CD4-positive, alpha-beta T cell treated with Interleukin-6 for 4 hours (primary cell): ENCODE measurements at regions not wholly inside any gene's neighbourhood (a gene's known extent, or its start where the extent isn't known, plus 50 kb on each side); places are given as distances from the start of the nearest gene placed in this dataset.
"Not testable (repeated sequence)": the region's sequence is repeated elsewhere in the genome, so short reads cannot be mapped to it uniquely, and the experiment has no call there.

Source experiments
- DNase-seq: peaks from one replicate; pipeline ENCODE4 v3.0.0-alpha.2; 2020; ENCODE audit warnings: mixed read lengths

DNA sequence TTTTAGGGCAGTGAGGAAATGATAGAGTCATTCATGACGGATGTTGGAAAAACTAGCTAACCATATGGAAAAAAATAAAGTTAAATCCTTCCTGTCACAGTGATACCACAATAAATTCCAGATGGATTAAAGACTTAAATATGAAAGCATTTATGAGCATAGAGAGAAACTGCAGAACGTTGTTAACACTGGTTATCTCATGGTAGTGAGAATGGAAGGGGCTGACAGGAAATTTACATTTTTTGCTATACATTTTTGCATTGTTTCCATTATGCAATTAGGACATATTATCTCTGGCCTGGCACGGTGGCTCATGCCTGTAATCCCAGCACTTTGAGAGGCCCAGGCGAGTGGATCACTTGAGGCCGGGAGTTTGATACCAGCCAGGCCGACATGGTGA, 130.5 kb upstream of the VOPP1 start:
- DNase-seq, result not testable (repeated sequence)

DNA sequence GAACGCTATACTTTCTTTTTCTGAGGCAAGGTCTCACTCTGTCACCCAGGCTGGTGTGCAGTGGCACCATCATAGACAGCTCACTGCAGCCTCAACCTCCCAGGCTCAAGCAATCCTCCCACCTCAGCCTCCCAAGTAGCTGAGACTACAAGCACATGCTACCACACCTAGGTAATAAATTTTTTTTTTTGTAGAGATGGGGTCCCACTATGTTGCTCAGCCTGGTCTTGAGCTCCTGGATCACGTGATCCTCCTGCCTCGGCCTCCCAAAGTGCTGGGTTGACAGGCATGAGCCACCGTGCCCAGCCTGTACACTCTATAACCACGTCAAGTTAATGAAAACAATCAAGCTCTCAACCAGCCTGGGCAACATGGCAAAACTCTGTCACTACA, 127.1 kb upstream of the VOPP1 start:
- not testable (repeated sequence) for DNase-seq

DNA sequence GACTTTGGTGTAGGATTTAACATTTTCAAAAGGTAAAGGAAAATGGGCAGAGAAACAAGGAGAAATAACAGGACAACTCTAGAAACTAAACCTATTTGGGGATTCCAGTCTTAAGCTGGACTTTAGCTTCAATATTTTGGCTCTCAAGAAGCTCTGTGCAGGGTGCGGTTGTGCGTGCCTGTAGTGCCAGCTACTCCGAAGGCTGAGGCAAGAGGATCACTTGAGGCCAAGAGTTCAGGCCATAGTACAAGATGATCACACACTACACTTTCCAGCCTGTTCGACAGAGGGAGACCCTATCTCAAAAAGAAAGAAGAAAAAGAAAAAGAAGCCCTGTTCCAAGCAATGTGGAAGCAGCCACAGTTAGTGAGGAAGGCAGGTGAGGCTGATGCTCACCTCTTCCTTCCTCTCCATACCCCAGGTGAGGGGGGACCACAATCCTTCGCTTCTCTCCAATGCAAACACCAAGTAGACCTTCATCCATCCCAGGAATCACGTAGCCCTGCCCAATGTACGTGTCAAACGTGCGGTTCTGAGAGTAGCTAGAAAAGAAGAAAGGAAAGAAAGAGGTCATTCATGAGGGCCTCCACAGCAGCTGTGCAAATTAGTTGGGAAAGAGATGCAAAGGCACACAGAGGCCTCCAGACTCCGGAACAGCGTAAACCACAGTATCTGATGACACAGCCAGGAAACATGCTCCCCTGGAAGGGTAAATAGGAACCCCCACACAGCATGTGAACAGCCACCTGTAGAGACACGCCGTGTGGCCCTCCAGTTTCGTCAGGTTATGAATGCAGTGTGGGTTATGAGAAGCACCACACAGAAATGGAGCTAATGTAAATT, 126.5 kb upstream of the VOPP1 start:
- DNase-seq, result not testable (repeated sequence)

DNA sequence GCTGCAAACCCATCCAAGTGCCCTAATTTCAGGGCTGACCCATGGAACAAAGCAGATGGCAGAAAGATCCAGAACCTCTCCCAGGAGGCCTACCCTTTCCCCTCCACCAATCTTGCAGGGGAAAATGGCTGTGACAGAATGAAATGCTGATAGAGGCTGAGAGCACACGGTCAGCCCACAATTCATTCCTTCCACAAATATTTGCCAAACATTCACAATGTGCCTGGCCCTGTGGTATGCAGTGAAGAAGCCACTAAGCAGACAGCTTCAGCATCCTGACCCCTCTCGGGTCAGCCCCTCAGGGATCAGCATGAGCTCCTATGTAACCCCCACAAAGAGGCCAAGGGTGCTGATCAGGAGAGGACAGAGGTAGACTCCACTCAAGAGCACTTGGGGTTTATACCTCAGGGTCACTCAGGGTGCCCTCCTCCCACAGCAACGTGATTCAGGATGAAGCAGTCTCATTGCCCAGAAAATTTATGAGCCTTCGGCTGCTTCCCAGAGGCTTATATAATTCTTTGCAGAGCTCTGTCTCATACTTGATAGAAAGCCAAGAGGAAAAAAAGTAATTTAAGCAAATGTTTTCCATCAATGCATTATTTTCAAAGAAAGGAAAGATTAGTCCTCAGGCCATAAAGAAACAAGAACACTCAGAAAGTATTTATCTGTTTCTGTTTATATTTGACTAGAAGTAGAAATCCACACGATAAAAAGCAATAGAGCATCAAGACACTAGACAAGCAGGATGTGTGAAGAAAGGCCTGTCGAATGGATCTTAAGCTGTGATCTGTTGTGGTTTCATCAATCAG, 123.8 kb upstream of the VOPP1 start:
- DNase-seq, result not testable (repeated sequence)

DNA sequence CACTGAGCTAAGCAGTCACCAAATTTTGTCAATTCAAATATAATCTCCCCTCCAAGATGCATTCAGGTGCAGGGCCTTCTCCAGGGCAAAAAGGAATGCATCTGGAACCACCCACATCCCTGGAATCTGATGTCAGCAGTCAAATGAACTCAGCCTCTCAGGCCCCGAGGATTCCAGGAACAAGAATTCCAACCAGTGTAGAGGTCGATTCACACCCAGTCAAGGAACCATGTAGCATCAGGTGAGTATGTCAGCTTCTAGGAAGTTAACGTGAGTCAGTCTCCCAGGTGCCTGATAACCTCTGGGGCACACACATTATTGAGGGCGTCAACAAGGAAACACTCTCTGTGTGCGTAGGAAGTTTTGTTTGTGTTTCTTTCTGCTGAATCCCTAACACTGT, 122.2 kb upstream of the VOPP1 start:
- not testable (repeated sequence) for DNase-seq

DNA sequence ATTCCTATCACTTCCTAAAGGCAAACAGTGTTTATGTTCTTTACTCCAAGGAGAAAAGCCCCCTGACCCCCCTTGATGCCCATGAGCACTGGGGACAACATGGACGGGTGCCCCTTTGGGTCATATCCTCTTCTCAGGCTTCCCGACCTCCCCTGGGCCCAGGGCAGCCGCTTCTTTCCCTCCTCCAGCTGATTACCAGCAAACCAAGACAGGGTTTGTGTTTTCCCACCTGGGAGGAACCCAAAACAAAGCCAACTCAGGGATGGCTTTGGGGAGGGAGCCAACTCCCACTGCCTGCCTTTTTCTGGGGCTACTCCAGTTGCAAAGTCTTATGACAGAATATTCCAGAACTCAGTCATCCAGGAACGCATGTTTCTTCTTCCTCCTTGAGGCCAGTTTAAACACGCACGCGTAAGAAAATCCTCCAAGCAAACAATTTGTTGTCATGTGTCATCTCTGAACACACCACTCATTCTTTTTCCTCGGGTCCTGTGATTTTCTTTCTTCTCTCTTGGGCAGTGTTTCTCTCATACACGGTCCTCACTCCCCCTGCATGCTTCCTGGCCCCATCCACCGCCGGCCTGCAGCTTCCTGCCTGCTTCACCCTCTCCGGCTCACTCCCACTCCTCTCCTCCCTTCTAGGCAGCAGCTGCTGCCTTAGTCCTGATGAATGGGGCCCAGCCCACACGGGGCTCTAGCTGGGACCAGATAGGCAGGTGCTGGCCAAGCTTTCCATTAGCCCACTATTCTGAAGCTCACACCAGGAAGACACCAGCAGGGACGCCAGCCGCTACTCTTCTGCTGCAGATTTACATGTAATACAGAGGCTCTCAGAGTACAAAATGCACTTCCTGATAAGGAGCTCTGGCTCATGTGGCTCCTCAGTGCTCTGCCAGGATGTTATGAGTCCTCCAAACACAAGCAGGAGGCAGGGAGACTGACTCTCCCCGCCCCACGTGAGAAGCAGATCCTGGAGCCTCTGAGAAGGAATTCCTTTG, 116.7 kb upstream of the VOPP1 start:
- DNase-seq, result not testable (repeated sequence)

DNA sequence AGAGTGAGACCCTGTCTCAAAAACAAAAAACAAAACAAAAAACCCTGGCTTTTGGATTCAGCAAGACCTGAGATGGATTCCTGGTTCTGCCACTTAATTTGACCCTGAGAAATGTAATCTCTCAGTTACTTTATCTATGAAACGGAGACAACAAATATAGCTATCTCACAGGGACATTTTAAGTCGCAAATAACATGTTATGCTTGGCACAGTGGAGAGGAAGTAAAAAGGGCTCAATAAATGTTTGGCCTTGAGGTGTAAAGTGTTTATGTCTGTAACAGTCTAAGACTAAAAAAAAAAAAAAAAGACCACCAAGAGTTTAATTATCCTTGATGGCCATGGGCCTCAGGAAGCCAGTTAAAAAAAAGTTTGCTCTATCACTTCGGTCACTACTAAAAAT, 116.0 kb upstream of the VOPP1 start:
- DNase-seq, result not testable (repeated sequence)

DNA sequence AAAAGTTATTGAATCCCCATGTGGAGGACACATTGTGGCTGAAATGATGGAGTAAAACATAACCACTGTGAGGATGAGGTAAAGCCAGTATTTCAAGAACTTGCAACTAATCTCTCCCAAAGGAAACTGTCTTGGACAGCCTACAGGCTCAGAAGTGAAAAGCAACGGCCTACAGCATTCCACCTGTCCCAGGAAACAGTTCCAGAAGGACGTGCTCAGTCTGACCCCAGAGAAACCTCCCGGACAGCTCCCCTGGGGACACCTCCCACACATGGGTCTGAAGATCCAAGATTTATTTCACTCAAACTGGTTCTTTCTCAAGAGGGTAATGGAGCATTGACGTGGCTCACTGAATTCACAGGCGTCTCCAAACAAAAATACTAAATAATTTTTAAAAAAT, 115.0 kb upstream of the VOPP1 start:
- DNase-seq, result not testable (repeated sequence)

DNA sequence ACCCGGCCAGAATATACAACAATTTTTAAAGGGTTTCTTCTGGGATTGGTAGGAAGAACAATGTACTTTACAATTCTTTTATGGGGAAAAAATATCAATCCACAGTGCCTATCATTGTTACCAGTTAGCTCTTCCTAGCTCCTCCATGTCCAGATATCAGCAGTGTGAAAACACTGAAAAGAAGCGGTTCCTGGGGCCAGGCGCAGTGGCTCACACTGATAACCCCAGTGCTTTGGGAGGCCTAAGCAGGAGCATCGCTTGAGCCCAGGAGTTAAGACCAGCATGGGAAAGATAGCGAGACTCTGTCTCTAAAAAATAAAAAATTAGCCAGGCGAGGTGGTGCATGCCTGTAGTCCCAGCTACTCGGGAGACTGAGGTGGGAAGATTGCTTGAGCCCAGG, 114.5 kb upstream of the VOPP1 start:
- DNase-seq, result not testable (repeated sequence)

DNA sequence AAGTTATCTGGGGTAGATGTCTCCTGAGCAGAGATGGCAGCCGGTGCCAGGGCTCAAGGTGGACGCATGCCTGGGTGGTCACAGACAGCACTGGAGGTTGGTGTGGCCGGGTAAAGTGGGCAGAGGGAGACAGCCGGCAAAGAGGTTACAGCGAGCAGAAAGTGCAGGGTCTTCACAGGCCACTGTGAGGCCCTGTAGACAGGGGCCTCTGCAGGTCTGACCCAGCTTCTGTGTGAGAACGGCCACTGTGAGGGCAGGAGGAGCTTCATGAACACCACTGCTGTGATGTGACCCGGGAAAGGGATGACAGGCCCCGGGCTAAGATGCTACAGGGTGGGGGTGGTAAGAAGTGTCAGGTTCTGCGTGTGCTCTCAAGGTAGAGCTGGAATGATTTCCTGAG, 111.2 kb upstream of the VOPP1 start:
- DNase-seq, result not testable (repeated sequence)

DNA sequence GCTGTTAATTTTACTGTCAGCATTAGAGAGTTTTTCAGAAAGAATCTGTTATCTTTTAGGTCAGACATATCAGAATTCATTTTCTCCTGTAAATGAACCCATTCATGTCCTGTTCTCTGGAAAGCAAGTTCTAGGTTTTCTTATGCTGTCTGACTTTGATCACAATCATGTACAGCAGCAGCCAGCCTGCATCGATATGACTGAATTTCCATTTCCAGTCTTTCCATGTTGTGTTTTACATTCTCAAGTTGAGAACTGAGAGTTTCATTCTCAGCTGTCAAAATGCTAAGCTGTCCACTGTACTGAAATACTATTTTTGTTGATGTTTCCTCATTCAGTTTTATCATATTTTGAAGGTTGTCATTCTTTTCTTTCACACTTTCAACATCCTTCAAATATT, 103.3 kb upstream of the VOPP1 start:
- DNase-seq, result not testable (repeated sequence)

DNA sequence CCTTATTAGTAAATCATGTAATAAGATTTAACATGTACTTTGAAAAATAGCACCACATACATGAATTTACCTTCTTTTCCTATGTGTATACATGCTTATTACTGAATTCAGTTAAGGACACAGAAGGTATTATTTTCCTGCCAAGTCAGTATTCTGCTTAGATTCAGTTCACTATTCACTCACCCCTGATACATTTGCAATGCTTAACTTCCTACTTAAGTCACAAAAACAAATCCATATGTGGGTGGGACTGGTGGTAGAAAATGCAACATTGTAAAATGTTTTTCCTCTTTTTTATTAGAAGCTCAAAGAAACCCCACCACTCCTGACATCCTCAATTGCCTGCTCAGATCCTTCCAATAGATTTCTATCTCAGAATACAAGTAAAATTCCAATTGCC, 101.2 kb upstream of the VOPP1 start:
- DNase-seq, result not testable (repeated sequence)

DNA sequence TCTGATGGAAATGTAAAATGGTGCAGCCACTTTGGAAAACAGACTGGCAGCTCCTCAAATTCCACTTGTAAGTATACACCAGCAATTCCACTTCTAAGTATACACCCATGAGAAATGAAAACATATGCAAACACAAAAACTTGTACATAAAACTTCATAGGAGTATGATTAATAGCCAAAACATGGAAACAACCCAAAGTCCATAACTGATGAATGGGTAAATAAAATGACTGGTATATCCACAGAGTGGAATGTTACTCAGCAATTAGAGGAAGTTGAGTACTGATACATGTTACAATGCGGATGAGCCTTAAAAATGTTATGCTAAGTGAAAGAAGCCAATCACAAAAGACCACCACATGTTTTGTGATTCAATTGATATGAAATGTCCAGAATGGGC, 99.8 kb upstream of the VOPP1 start:
- not testable (repeated sequence) for DNase-seq

DNA sequence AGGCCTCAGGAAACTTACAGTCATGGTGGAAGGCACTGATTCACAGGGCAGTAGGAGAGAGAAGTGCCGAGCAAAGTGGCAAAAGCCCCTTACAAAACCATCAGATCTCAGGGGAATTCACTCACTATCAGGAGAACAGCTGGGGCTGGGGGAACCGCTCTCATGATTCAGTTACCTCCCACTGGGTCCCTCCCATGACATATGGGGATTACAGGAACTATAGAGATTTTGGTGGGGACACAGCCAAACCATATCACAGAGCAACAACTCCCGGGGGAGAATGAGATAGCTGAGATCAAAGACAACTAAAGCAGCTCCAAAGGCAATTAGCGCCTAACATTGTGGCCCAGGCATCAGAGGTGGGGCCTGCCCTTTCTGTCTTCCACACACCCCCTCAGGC, 85.4 kb upstream of the VOPP1 start:
- no peak for DNase-seq

DNA sequence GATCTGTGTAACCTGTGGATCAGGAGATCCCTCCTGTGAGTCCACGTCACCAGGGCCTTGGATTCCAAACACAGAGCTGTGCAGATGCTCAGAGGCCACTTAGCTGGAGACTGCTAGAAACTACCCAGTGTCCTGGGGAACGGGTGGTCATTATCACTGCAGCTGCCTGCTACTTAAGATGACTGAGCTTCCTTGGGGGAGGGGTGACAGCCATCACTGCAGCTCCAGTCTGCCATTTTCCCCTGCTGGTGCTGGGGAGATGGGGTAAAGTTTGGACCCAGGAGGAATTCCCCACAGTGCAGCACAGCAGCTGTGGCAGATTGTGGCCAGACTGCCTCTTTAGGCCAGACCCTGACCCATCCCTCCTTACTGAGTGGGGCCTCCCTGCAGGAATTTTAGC, 78.8 kb upstream of the VOPP1 start:
- DNase-seq, result no peak

DNA sequence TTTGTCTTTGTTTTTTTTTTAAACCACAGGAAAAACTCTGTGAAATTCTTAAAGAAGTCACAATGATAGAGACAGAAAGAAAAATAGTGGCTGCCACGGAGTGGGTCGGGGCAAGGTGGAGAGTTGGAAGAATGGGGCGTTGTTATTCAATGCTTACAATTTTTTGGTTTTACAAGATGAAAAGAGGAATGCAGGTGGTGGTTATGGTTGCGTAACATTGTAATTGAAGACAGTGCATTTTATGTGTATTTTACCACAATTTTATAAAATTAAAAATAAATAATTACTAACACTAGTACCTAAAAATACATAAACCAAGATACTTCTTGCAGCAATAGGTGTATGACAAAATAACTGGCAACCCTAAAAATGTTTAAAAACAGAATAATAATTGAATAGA, 76.9 kb upstream of the VOPP1 start:
- no peak for DNase-seq

DNA sequence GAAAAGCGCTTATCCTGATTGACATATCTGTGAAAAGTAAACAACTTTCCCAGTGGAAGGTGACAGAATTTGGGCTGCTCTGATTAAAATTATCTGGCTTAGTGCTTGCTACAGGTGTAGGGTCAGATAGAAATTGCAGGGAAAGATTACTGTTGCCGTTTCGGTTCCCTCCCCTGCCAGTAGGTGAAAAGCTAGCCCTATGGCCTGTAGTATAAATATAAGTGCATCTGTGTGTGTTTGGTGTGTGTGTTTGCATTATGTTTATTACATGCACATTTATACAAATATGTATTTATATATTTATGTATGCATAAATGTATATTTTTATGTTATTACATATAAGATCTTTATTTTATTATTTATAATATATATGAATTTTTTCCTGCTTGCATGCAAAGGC, 72.3 kb upstream of the VOPP1 start:
- no peak for DNase-seq

DNA sequence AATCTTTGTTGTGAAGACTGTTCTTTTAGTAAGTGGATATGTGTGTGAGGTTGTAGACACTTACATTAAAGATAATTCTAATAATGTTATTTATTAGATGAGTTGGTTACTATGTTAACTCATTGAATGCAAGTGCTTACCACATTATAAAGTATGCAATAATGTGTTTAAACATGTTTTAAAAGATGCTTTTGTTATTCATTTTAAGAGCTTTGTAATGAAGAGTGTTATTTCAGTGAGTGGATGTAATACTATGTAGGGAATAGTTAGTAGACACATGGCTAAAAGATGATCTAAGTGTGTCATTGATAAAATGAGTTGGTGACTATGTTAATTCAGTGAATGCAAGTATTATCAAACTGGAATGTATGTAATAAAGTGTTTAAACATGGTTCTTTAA, 70.0 kb upstream of the VOPP1 start:
- no peak for DNase-seq

DNA sequence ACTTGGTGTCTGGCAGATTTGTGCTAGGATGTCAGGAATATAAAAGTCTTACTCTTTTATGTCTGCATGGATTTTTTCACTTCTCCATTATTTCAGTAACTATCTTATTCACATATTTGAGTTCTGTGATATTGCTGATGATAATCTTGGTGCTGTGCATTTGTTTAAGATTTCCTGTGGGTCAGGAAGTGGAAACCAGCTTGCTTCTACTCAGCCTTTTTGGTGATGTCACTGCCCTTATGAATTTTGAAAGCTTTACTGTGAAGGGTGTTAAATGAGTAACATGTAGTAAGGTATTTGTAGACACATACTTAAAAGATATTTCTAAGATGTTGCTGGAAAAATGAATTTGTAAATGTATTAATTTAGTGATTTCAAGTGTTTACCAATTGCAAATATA, 69.5 kb upstream of the VOPP1 start:
- DNase-seq, result peak; percentile 3

DNA sequence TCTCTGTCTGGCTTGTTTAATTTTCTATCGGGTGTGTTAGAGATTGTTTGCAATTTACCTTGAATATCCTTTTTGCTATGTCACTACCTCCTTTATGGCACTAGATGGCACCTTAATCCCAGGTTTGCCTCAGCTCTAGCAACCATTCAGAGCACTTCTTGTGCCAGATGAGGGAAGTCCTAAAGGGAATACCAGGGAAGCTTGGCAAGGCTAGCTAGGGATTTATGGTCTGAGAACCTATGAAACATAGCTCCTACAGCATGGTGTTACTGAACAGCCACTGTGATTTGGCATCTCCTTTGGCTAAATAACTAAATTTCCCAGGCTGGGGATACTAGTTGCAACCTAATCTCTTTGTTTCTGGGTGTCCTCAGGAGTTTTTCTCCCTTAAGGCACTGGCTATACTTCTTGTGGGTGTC, 69.0 kb upstream of the VOPP1 start:
- DNase-seq, result peak; percentile 45

DNA sequence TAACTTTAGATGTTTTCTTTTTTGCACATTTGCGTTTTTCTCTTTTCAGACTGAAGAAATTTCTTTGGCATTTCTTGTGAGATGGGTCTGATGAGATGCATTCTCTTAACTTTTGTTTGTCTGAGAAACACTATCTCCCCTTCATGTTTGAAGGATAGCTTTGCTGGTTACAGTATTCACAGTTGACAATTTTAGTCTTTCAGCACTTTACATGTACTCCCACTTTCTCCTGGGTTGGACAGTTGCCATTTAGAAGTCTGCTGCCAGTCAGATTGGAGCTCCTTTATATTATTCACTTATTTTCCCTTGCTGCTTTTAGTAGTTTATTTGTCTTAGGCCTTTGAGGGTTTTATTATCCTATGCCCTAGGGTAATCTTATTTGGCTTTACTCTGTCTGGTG, 67.3 kb upstream of the VOPP1 start:
- no peak for DNase-seq

DNA sequence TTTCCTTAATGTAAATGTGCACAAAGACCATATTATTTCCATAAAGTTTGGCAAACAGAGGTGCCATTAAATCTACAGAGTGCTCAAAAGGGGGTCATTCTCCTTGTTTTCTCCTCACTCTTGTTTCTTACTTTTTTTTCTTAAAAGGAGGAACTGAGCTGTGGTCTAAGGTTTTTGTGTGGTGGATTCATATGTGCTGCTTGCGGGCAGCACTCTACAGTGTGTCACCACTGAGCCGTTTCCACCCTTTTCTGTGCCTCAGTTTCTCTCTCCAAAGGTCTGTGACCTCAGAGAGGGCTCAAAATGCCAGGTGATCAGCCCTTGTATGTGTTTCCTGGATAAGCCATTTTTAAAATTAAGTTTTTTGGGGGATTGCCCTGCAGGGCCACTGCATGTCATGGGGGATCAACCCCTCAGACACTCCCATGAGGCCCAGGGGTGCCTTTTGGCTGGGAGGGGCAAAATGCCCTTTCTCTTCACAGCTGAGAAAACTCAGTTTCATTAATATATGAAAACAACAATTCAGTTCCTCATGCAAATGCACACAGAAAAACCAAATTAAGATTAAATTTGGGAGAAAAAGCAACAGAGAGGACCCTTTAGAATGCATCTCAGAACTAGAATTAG, 56.9 kb upstream of the VOPP1 start:
- no peak for DNase-seq
